ENCODE measurements at regions not wholly inside any gene's neighbourhood (a gene's known extent, or its start where the extent isn't known, plus 50 kb on each side); places are given as distances from the start of the nearest gene placed in this dataset.

DNA sequence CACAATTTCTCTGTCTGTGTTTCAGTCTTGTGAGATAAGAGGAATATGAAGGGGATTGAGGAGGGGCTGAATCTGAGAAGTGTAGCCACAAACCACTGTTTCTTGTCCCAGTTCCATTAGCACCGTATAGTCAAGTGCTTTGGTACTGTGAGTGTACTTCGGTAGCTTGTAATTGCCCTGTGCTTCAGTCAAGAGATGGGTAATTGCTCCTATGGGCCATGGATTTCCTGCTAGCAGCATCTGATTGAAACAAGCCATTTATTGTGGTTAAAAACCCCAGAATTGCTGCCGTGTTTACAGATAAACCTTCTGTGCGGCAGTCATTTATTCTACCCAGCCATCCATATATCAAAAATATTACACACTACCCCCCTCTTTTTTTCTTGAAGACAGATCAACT lies 98.6 kb downstream of the MAT2B start:
- TF ChIP-seq POLR2A (IDR thresholded peaks at IDR 0.05) (no peak), POLR2AphosphoS5 (IDR thresholded peaks at IDR 0.05) (no peak), EP300 (IDR thresholded peaks at IDR 0.05; ENCODE audit: low read depth) (no peak)
- TF ChIP-seq, protein P1, sequence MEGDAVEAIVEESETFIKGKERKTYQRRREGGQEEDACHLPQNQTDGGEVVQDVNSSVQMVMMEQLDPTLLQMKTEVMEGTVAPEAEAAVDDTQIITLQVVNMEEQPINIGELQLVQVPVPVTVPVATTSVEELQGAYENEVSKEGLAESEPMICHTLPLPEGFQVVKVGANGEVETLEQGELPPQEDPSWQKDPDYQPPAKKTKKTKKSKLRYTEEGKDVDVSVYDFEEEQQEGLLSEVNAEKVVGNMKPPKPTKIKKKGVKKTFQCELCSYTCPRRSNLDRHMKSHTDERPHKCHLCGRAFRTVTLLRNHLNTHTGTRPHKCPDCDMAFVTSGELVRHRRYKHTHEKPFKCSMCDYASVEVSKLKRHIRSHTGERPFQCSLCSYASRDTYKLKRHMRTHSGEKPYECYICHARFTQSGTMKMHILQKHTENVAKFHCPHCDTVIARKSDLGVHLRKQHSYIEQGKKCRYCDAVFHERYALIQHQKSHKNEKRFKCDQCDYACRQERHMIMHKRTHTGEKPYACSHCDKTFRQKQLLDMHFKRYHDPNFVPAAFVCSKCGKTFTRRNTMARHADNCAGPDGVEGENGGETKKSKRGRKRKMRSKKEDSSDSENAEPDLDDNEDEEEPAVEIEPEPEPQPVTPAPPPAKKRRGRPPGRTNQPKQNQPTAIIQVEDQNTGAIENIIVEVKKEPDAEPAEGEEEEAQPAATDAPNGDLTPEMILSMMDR (IDR thresholded peaks at IDR 0.05) = no peak

All from transverse colon (tissue), 4 donors.